HG02970 (cell line): ENCODE measurements at regions not wholly inside any gene's neighbourhood (a gene's known extent, or its start where the extent isn't known, plus 50 kb on each side); places are given as distances from the start of the nearest gene placed in this dataset.

Experiments
- ATAC-seq: cut with Tn5 transposase; IDR thresholded peaks from one replicate; pipeline ENCODE4 v1.9.1; 2021; ENCODE audit warnings: mild to moderate bottlenecking, moderate library complexity, moderate number of reproducible peaks; ENCODE audit not compliant: unreplicated experiment, low FRiP score

- no peak for ATAC-seq
These were observed 126.5 kb downstream of the DLL1 start for GRCh38 chr6:170164271-170164900.

DNA sequence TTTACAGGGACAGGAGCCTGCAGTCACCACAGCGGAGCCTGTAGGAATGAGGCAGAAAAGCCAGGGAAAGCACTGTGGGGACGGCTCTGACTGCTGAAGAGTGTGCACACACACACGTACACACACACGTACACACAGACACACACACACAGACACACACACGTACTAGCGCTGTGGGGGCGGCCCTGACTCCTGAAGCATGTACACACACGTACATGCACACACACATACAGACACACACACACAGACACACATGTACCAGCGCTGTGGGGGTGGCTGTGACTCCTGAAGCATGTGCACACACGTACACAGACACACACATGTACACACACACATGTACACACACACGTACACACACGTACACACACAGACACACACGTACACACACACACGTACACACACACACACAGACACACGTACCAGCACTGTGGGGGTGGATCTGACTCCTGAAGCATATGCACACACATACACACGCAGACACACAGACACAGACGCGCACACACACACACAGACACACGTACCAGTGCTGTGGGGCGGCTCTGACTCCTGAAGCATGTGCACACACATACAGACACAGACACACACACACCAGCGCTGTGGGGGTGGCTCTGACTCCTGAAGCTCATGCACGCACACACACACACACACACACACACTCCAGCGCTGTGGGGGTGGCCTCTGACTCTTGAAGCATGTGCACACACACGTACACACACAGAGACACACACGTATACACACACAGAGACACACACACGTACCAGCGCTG is 127.3 kb downstream of the DLL1 start:
- ATAC-seq: no peak

DNA sequence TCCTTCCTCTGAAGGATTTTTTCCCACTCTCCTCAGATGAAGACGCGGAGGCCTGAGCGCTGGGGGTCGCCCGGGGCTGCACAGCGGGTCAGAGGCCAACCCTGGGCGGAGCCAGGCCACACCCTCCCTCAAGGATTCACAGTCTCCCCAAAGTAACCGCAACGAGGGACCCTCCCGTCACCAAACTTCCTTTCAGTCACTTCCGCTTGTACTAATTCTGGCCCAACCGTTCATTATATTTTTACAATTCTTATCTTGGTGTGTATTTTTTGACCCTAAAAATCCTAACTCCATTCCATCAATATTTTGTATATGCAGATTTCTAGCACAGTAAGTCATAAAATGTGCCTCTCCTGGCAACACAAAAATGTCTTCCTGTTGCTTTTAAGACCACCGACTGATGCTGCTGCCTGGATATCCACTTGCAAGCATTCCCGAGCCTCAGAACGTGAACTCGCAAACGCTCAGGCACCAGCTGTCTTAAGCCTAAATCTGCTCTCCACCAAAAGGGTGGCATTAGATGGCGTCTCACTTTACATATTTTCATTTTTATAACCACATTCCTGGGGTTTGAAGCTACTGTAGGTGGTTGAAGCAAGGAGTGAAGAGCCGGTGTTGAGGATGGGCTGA is 128.0 kb downstream of the DLL1 start:
- no peak for ATAC-seq

GRCh38 chr6:170162011-170162774 is 128.7 kb downstream of the DLL1 start:
- ATAC-seq: no peak

- no peak for ATAC-seq
These were observed 130.0 kb downstream of the DLL1 start for GRCh38 chr6:170160628-170161611.

GRCh38 chr6:170160031-170160627 is 130.7 kb downstream of the DLL1 start:
- no peak for ATAC-seq

- no peak for ATAC-seq
These were observed 131.6 kb downstream of the DLL1 start for GRCh38 chr6:170159022-170159965.

- ATAC-seq: no peak
These were observed 132.4 kb downstream of the DLL1 start for GRCh38 chr6:170158296-170159021.

GRCh38 chr6:170157567-170158218 is 133.2 kb downstream of the DLL1 start:
- no peak for ATAC-seq

- no peak for ATAC-seq
These were observed 134.2 kb downstream of the DLL1 start for GRCh38 chr6:170156448-170157375.

DNA sequence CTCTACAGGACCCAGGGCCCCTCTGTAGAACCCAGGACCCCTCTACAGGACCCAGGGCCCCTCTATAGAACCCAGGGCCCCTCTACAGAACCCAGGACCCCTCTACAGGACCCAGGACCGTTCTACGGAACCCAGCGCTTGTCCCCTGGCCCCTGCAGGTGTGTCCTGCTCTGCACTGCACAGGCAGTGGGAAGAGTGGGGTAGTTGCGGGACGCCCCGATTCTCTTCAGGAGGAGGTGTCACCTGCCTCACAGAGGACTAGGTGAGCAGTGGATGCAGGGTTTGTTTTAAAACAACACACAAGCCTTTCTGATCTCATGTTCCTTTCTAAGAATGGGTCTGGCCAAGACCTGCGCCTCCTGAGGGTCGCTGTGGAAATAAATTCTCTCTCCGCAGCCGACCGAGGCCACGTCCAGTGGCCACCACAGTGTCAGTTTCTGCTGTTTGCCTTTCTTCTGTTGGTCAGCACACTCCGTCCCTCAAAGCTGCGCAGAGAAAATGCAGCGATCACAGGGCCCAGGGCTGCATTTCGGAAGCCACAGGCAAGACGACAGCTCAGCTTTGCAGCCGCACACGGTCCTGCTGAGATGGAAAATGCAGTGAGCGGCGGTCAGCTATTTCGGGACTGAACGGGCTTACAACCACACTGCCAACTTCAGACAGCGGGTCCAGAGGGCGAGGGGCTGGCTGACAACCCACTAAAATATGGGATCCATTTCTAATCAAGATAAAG is 135.2 kb downstream of the DLL1 start:
- ATAC-seq: no peak

GRCh38 chr6:170153436-170154319 is 137.2 kb downstream of the DLL1 start:
- no peak for ATAC-seq

DNA sequence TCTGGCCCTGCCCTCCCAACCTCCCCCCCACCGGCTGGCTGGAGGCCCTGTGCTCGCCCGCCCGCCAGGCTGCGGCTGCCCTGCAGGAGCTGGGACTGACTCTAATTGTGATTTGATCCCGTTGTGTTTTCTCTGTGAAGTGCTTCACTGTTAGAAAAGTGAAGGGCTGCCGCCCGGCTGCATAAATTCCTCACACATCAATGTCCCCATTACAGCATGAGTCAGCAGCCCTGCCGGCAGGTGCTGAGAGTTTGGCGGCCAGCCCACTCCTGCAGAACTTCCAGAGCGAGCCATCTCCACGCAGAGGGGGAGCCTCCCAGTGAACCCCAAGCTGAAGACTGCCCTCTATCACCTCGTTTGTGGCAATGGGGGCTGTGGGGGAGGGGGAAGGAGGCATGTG is 137.9 kb downstream of the DLL1 start:
- no peak for ATAC-seq

DNA sequence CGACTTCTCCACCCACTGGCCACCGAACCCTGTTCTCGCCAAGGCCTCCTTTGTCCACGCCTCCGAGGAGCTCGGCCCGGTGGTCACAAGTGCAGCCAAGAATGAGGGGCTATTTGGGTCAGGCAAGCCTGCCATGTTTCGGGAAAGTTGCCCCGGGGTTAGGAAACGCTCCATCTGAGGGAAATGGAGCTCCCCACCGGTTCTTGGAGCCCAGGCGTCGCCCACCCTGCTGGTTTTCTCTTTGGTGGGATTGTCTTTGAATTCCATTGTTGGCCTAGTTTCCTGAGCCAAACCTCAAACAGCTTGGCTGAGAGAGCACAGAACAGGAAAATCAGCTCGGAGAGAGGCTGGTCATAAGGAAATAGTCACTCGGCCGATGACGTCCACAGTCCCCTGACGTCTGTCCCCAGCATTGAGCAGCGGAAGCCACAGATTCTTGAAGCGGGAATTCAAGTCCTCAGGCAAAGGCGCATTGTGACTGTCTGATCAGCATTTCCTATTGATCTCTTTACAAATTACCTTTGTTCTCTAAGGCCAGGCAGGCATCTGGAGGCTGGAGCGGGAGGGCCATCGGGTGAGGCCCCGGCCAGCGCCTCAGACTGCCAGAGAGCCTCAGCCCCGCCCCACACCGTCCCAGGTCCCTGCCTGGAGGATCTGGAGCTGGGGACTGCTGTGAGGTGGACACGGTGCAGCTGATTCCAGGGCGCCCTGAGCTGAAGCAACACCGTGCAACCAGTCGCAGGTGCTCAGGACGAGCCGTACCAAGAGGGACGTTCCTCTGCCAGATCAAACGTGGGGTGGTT is 138.6 kb downstream of the DLL1 start:
- no peak for ATAC-seq
